ENCODE measurements at regions not wholly inside any gene's neighbourhood (a gene's known extent, or its start where the extent isn't known, plus 50 kb on each side); places are given as distances from the start of the nearest gene placed in this dataset.

- TF ChIP-seq MEF2A (IDR thresholded peaks at IDR 0.05; ENCODE audit: borderline replicate concordance, low read depth): no peak
- TF ChIP-seq RXRA (IDR thresholded peaks at IDR 0.05; ENCODE audit: borderline replicate concordance, low read depth): no peak
- no peak for TF ChIP-seq MXI1 (IDR thresholded peaks at IDR 0.05; ENCODE audit: low read depth, low read length)
- TF ChIP-seq, protein P1, sequence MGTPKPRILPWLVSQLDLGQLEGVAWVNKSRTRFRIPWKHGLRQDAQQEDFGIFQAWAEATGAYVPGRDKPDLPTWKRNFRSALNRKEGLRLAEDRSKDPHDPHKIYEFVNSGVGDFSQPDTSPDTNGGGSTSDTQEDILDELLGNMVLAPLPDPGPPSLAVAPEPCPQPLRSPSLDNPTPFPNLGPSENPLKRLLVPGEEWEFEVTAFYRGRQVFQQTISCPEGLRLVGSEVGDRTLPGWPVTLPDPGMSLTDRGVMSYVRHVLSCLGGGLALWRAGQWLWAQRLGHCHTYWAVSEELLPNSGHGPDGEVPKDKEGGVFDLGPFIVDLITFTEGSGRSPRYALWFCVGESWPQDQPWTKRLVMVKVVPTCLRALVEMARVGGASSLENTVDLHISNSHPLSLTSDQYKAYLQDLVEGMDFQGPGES (IDR thresholded peaks at IDR 0.05; ENCODE audit: low read depth, low read length): no peak
- TF ChIP-seq FOXJ3 (CRISPR knock-in tag; IDR thresholded peaks at IDR 0.05): no peak
These were observed 635.1 kb upstream of the ZNF385D start (continued) for GRCh38 chr3:22386107-22386506.

- POLR2A ChIA-PET: no interaction called here
- Histone ChIP-seq H3F3A (replicated peaks; ENCODE audit: insufficient read depth) (no peaks in the 10 kb centered on the region), H3K36me3 (replicated peaks in 1 of 2; ENCODE audit: control insufficient read depth in 1 of 2, insufficient read depth in 2 of 2, low read length in 1 of 2) (no peaks in the 10 kb centered on the region), H3K9me2 (no peaks in the 10 kb centered on the region), H2AFZ (ENCODE audit: low read depth) (no peak overlapping the region), H3K4me1 (ENCODE audit: control insufficient read depth in 1 of 2, insufficient read depth in 2 of 2, low read depth in 1 of 2, low read length in 1 of 2) (no peaks in the 10 kb centered on the region; a peak in 1 of 4 replicates), H3K9me3 (no peaks in the 10 kb centered on the region), H4K20me1 (ENCODE audit: insufficient read depth) (no peaks in the 10 kb centered on the region), H3K9ac (no peak overlapping the region), H3K27ac (ENCODE audit: low read depth in 2 of 2, low read length in 1 of 2) (no peak overlapping the region), H3K4me3 (ENCODE audit: low read depth in 2 of 2, low read length in 1 of 2) (no peak overlapping the region), H3K79me2 (ENCODE audit: insufficient read depth) (no peaks in the 10 kb centered on the region), H3K4me2 (no peak overlapping the region), H3K27me3 (ENCODE audit: insufficient read depth) (no peaks in the 10 kb centered on the region)
- WGBS (ENCODE audit: low lambda C conversion rate): 28% methylated on average over 2 of the region's 2 CpGs
- DNase-seq: no peak
- CTCF ChIA-PET: no interaction called here
- no peak for TF ChIP-seq FOSL2 (IDR thresholded peaks at IDR 0.05; ENCODE audit: borderline replicate concordance, low read depth)
These were observed 641.3 kb upstream of the ZNF385D start for GRCh38 chr3:22392286-22392685.

- peak; percentile 33 for TF ChIP-seq CHD2 (IDR thresholded peaks at IDR 0.05; ENCODE audit: low read length, partially characterized antibody)
- TF ChIP-seq GATA2 (CRISPR knock-in tag; IDR thresholded peaks at IDR 0.05): peak; percentile 54
- TF ChIP-seq YY1 (IDR thresholded peaks at IDR 0.05; ENCODE audit: low read depth): no peak
- H3K79me2 ChIP-seq (ENCODE audit: insufficient read depth): no peaks in the 10 kb centered on the region
- H3K27ac ChIP-seq (ENCODE audit: low read depth in 2 of 2, low read length in 1 of 2): no peak overlapping the region
- no peak overlapping the region for H3K4me3 ChIP-seq (ENCODE audit: low read depth in 2 of 2, low read length in 1 of 2)
- no peaks in the 10 kb centered on the region for H3K36me3 ChIP-seq (replicated peaks in 1 of 2; ENCODE audit: control insufficient read depth in 1 of 2, insufficient read depth in 2 of 2, low read length in 1 of 2)
- H3K4me1 ChIP-seq (ENCODE audit: control insufficient read depth in 1 of 2, insufficient read depth in 2 of 2, low read depth in 1 of 2, low read length in 1 of 2): no peaks in the 10 kb centered on the region; a peak in 1 of 4 replicates
- H3K9me2 ChIP-seq: no peaks in the 10 kb centered on the region
- H3K4me2 ChIP-seq: no peak overlapping the region
- POLR2A ChIA-PET: no interaction called here
- H3F3A ChIP-seq (replicated peaks; ENCODE audit: insufficient read depth): no peaks in the 10 kb centered on the region
- no peak for DNase-seq
- no peaks in the 10 kb centered on the region for H3K27me3 ChIP-seq (ENCODE audit: insufficient read depth)
- CTCF ChIA-PET: no interaction called here
- H3K9me3 ChIP-seq: no peaks in the 10 kb centered on the region
- H2AFZ ChIP-seq (ENCODE audit: low read depth): no peak overlapping the region
- no peak overlapping the region for H3K9ac ChIP-seq
- no peaks in the 10 kb centered on the region for H4K20me1 ChIP-seq (ENCODE audit: insufficient read depth)
These were observed 641.8 kb upstream of the ZNF385D start for GRCh38 chr3:22392859-22393258.

DNA sequence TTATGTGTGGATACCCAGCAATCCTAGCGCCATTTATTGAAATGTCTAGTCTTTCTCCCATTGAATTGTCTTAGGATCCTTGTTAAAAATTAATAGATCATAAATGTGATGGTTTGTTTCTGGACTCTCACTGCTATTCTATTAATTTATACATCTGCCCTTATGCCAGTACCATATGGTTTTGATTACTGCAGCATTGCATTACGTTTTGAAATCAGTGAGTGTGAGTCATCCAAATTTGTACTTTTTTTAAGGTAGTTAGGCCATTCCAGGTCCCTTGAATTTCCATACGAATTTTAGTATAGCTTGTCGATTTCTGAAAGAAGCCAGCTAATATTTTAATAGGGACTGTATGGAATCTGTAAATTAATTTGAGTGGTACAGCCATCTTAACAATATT is 648.6 kb upstream of the ZNF385D start:
- no peak for DNase-seq
- Histone ChIP-seq H3K27me3 (ENCODE audit: insufficient read depth) (no peaks in the 10 kb centered on the region), H3K9me3 (no peaks in the 10 kb centered on the region), H3F3A (replicated peaks; ENCODE audit: insufficient read depth) (no peaks in the 10 kb centered on the region), H3K4me3 (ENCODE audit: low read depth in 2 of 2, low read length in 1 of 2) (no peak overlapping the region), H3K9me2 (no peaks in the 10 kb centered on the region), H3K4me1 (ENCODE audit: control insufficient read depth in 1 of 2, insufficient read depth in 2 of 2, low read depth in 1 of 2, low read length in 1 of 2) (no peaks in the 10 kb centered on the region; a peak in 1 of 4 replicates), H3K27ac (ENCODE audit: low read depth in 2 of 2, low read length in 1 of 2) (no peak overlapping the region), H3K79me2 (ENCODE audit: insufficient read depth) (no peaks in the 10 kb centered on the region), H3K9ac (no peak overlapping the region), H3K4me2 (no peak overlapping the region), H2AFZ (ENCODE audit: low read depth) (no peak overlapping the region), H4K20me1 (ENCODE audit: insufficient read depth) (no peaks in the 10 kb centered on the region), H3K36me3 (replicated peaks in 1 of 2; ENCODE audit: control insufficient read depth in 1 of 2, insufficient read depth in 2 of 2, low read length in 1 of 2) (no peaks in the 10 kb centered on the region)
- ChIA-PET POLR2A (no interaction called here), CTCF (interaction anchor here (0.7 kb wide), 1 partner anchor 537 kb away, joined by 3 read pairs; no protein-coding TSS in a partner anchor)
- WGBS (ENCODE audit: low lambda C conversion rate): 19% methylated on average over 4 of the region's 4 CpGs
- TF ChIP-seq USF2 (IDR thresholded peaks at IDR 0.05; ENCODE audit: borderline replicate concordance, low read depth, low read length): no peak
- TF ChIP-seq CTCF (IDR thresholded peaks at IDR 0.05): no peak
- no peak for TF ChIP-seq RCOR1 (IDR thresholded peaks at IDR 0.05; ENCODE audit: low read length)
- no peak for TF ChIP-seq RXRA (IDR thresholded peaks at IDR 0.05; ENCODE audit: borderline replicate concordance, low read depth)
- TF ChIP-seq PBX3 (IDR thresholded peaks at IDR 0.05): peak; percentile 29; the same call in 1 of the 2 replicates
- peak; percentile 54; the same call in 1 of the 2 replicates for TF ChIP-seq FOSL2 (IDR thresholded peaks at IDR 0.05; ENCODE audit: borderline replicate concordance, low read depth)
- no peak for TF ChIP-seq GABPA (IDR thresholded peaks at IDR 0.05; ENCODE audit: low read depth)
- TF ChIP-seq JUND (IDR thresholded peaks at IDR 0.05): peak; percentile 31; the same call in 1 of the 2 replicates
- TF ChIP-seq NFIC (IDR thresholded peaks at IDR 0.05; ENCODE audit: borderline replicate concordance): no peak
- peak; percentile 93 for TF ChIP-seq TCF12 (IDR thresholded peaks at IDR 0.05)
- TF ChIP-seq NRF1 (IDR thresholded peaks at IDR 0.05; ENCODE audit: low read depth, low read length): no peak
- TF ChIP-seq MEF2A (IDR thresholded peaks at IDR 0.05; ENCODE audit: borderline replicate concordance, low read depth): no peak

All from SK-N-SH (cell line).